ENCODE measurements at regions not wholly inside any gene's neighbourhood (a gene's known extent, or its start where the extent isn't known, plus 50 kb on each side); places are given as distances from the start of the nearest gene placed in this dataset.

- Histone ChIP-seq H3K4me2 (no peak overlapping the region), H2AFZ (ENCODE audit: low read depth) (no peak overlapping the region), H3F3A (replicated peaks; ENCODE audit: insufficient read depth) (no peaks in the 10 kb centered on the region), H3K79me2 (ENCODE audit: insufficient read depth) (no peaks in the 10 kb centered on the region), H3K4me1 (ENCODE audit: control insufficient read depth in 1 of 2, insufficient read depth in 2 of 2, low read depth in 1 of 2, low read length in 1 of 2) (no peaks in the 10 kb centered on the region), H3K36me3 (replicated peaks in 1 of 2; ENCODE audit: control insufficient read depth in 1 of 2, insufficient read depth in 2 of 2, low read length in 1 of 2) (no peaks in the 10 kb centered on the region), H3K9me2 (no peaks in the 10 kb centered on the region), H3K9ac (no peak overlapping the region), H3K27me3 (ENCODE audit: insufficient read depth) (no peaks in the 10 kb centered on the region), H3K9me3 (no peaks in the 10 kb centered on the region), H4K20me1 (ENCODE audit: insufficient read depth) (no peaks in the 10 kb centered on the region), H3K4me3 (ENCODE audit: low read depth in 2 of 2, low read length in 1 of 2) (no peak overlapping the region), H3K27ac (ENCODE audit: low read depth in 2 of 2, low read length in 1 of 2) (no peak overlapping the region)
- DNase-seq = no peak
- TF ChIP-seq FOXJ3 (CRISPR knock-in tag; IDR thresholded peaks at IDR 0.05) = no peak
- TF ChIP-seq TAF1 (IDR thresholded peaks at IDR 0.05; ENCODE audit: borderline replicate concordance, low read depth, low read length) = no peak
- no peak for TF ChIP-seq RCOR1 (IDR thresholded peaks at IDR 0.05; ENCODE audit: low read length)
- TF ChIP-seq NRF1 (IDR thresholded peaks at IDR 0.05; ENCODE audit: low read depth, low read length) = no peak
- no peak for TF ChIP-seq FOXM1 (IDR thresholded peaks at IDR 0.05; ENCODE audit: low read depth)
- no peak for TF ChIP-seq SMC3 (IDR thresholded peaks at IDR 0.05; ENCODE audit: low read depth, low read length)
- POLR2A ChIA-PET = no interaction called here
- CTCF ChIA-PET = no interaction called here
- WGBS (ENCODE audit: low lambda C conversion rate) = 75% methylated on average over 1 of the region's 1 CpG
Observed at GRCh38 chr6:119552021-119552420, 202.5 kb upstream of the MAN1A1 start.

GRCh38 chr6:119547024-119547423 is 197.5 kb upstream of the MAN1A1 start:
- ChIA-PET POLR2A (no interaction called here), CTCF (interaction anchor here (1.1 kb wide), 1 partner anchor 66 kb away, joined by 3 read pairs; no protein-coding TSS in a partner anchor)
- Histone ChIP-seq H3K9me2 (no peaks in the 10 kb centered on the region), H3K36me3 (replicated peaks in 1 of 2; ENCODE audit: control insufficient read depth in 1 of 2, insufficient read depth in 2 of 2, low read length in 1 of 2) (no peaks in the 10 kb centered on the region), H3K4me3 (ENCODE audit: low read depth in 2 of 2, low read length in 1 of 2) (no peak overlapping the region), H3K9ac (no peak overlapping the region), H3K27me3 (ENCODE audit: insufficient read depth) (no peaks in the 10 kb centered on the region), H2AFZ (ENCODE audit: low read depth) (no peak overlapping the region), H3K4me1 (ENCODE audit: control insufficient read depth in 1 of 2, insufficient read depth in 2 of 2, low read depth in 1 of 2, low read length in 1 of 2) (peaks cover 0 to 2% of the 10 kb centered on the region in 2 experiments; a peak in 2 of 4 replicates), H3K27ac (ENCODE audit: low read depth in 2 of 2, low read length in 1 of 2) (no peak overlapping the region), H3F3A (replicated peaks; ENCODE audit: insufficient read depth) (peaks cover 3% of the 10 kb centered on the region), H3K9me3 (no peaks in the 10 kb centered on the region), H4K20me1 (ENCODE audit: insufficient read depth) (no peaks in the 10 kb centered on the region), H3K79me2 (ENCODE audit: insufficient read depth) (no peaks in the 10 kb centered on the region), H3K4me2 (no peak overlapping the region)
- TF ChIP-seq JUND (IDR thresholded peaks at IDR 0.05) (no peak), RFX5 (IDR thresholded peaks at IDR 0.05; ENCODE audit: low read length) (no peak), MXI1 (IDR thresholded peaks at IDR 0.05; ENCODE audit: low read depth, low read length) (no peak), MAX (IDR thresholded peaks at IDR 0.05; ENCODE audit: low read depth) (no peak), FOXM1 (IDR thresholded peaks at IDR 0.05; ENCODE audit: low read depth) (no peak), CHD2 (IDR thresholded peaks at IDR 0.05; ENCODE audit: low read length, partially characterized antibody) (no peak), RXRA (IDR thresholded peaks at IDR 0.05; ENCODE audit: borderline replicate concordance, low read depth) (no peak), MEF2A (IDR thresholded peaks at IDR 0.05; ENCODE audit: borderline replicate concordance, low read depth) (no peak), FOSL2 (IDR thresholded peaks at IDR 0.05; ENCODE audit: borderline replicate concordance, low read depth) (no peak)
- WGBS (ENCODE audit: low lambda C conversion rate) = 45% methylated on average over 3 of the region's 3 CpGs
- DNase-seq = no peak

- Histone ChIP-seq H3K9me2 (no peaks in the 10 kb centered on the region), H4K20me1 (ENCODE audit: insufficient read depth) (no peaks in the 10 kb centered on the region), H3K4me2 (no peak overlapping the region), H3K27ac (ENCODE audit: low read depth in 2 of 2, low read length in 1 of 2) (no peak overlapping the region), H3K4me1 (ENCODE audit: control insufficient read depth in 1 of 2, insufficient read depth in 2 of 2, low read depth in 1 of 2, low read length in 1 of 2) (peaks cover 4 to 9% of the 10 kb centered on the region in 2 experiments), H2AFZ (ENCODE audit: low read depth) (no peak overlapping the region), H3K9me3 (no peaks in the 10 kb centered on the region), H3K36me3 (replicated peaks in 1 of 2; ENCODE audit: control insufficient read depth in 1 of 2, insufficient read depth in 2 of 2, low read length in 1 of 2) (no peaks in the 10 kb centered on the region), H3K4me3 (ENCODE audit: low read depth in 2 of 2, low read length in 1 of 2) (no peak overlapping the region), H3K27me3 (ENCODE audit: insufficient read depth) (no peaks in the 10 kb centered on the region), H3K9ac (no peak overlapping the region), H3K79me2 (ENCODE audit: insufficient read depth) (no peaks in the 10 kb centered on the region), H3F3A (replicated peaks; ENCODE audit: insufficient read depth) (peaks cover 17% of the 10 kb centered on the region)
- POLR2A ChIA-PET = no interaction called here
- DNase-seq = no peak
- CTCF ChIA-PET = no interaction called here
- 100% methylated on average over 1 of the region's 1 CpG for WGBS (ENCODE audit: low lambda C conversion rate)
- TF ChIP-seq RXRA (IDR thresholded peaks at IDR 0.05; ENCODE audit: borderline replicate concordance, low read depth) (no peak), MAX (IDR thresholded peaks at IDR 0.05; ENCODE audit: low read depth) (no peak), TAF1 (IDR thresholded peaks at IDR 0.05; ENCODE audit: borderline replicate concordance, low read depth, low read length) (no peak), YY1 (IDR thresholded peaks at IDR 0.05; ENCODE audit: low read depth) (no peak), SMC3 (IDR thresholded peaks at IDR 0.05; ENCODE audit: low read depth, low read length) (no peak), CTCF (IDR thresholded peaks at IDR 0.05) (no peak), RFX5 (IDR thresholded peaks at IDR 0.05; ENCODE audit: low read length) (no peak), GATA2 (CRISPR knock-in tag; IDR thresholded peaks at IDR 0.05) (no peak), ZBTB33 (IDR thresholded peaks at IDR 0.05; ENCODE audit: borderline replicate concordance, low read depth) (no peak), FOXJ3 (CRISPR knock-in tag; IDR thresholded peaks at IDR 0.05) (no peak), JUND (IDR thresholded peaks at IDR 0.05) (no peak), MXI1 (IDR thresholded peaks at IDR 0.05; ENCODE audit: low read depth, low read length) (no peak), RCOR1 (IDR thresholded peaks at IDR 0.05; ENCODE audit: low read length) (no peak), POLR2AphosphoS5 (IDR thresholded peaks at IDR 0.05; ENCODE audit: low read depth, low read length) (no peak)
Observed at GRCh38 chr6:119545245-119545644, 195.7 kb upstream of the MAN1A1 start.
